NB4 (cell line): ENCODE measurements at regions not wholly inside any gene's neighbourhood (a gene's known extent, or its start where the extent isn't known, plus 50 kb on each side); places are given as distances from the start of the nearest gene placed in this dataset.
A peak's percentile ranks its signal among the peaks of the same experiment; 100 is the strongest.

Source experiments
- CTCF ChIP-seq: IDR thresholded peaks from one replicate; pipeline ENCODE4 v1.5.1; 2012; ENCODE audit warnings: low read depth, low read length
- MYC ChIP-seq: IDR thresholded peaks from 2 replicates; pipeline ENCODE4 v1.6.1; 2011; ENCODE audit warnings: low read depth, low read length

GRCh38 chr13:91185294-91185863 is 162.1 kb upstream of the MIR17HG start:
- peak; percentile 3 for TF ChIP-seq CTCF
- TF ChIP-seq MYC = no peak
